ENCODE measurements at regions not wholly inside any gene's neighbourhood (a gene's known extent, or its start where the extent isn't known, plus 50 kb on each side); places are given as distances from the start of the nearest gene placed in this dataset.
A peak's percentile ranks its signal among the peaks of the same experiment; 100 is the strongest.

- Histone ChIP-seq H2AFZ (ENCODE audit: low read length) (no peak overlapping the region), H3K4me1 (ENCODE audit: insufficient read depth, low read length, poor library complexity, severe bottlenecking) (no peaks in the 10 kb centered on the region), H3K27ac (ENCODE audit: low read depth, low read length, poor library complexity, severe bottlenecking) (no peak overlapping the region), H4K20me1 (ENCODE audit: insufficient read depth, low read length) (no peaks in the 10 kb centered on the region), H3K4me3 (ENCODE audit: low read depth, low read length, poor library complexity, severe bottlenecking) (no peak overlapping the region), H3K79me2 (ENCODE audit: insufficient read depth, low read depth, low read length) (no peaks in the 10 kb centered on the region), H3K9me3 (ENCODE audit: low read length) (no peaks in the 10 kb centered on the region), H3K4me2 (ENCODE audit: low read length) (no peak overlapping the region), H3K36me3 (ENCODE audit: insufficient read depth, low read length) (no peaks in the 10 kb centered on the region), H3K9me2 (ENCODE audit: insufficient read depth, low read length) (no peaks in the 10 kb centered on the region)
- ChIA-PET CTCF (ENCODE audit: unreplicated experiment) (no interaction called here), POLR2A (no interaction called here)
- no peak for TF ChIP-seq EZH2phosphoT487 (IDR thresholded peaks at IDR 0.05; ENCODE audit: borderline replicate concordance, low read depth, low read length)
- TF ChIP-seq, protein P1, sequence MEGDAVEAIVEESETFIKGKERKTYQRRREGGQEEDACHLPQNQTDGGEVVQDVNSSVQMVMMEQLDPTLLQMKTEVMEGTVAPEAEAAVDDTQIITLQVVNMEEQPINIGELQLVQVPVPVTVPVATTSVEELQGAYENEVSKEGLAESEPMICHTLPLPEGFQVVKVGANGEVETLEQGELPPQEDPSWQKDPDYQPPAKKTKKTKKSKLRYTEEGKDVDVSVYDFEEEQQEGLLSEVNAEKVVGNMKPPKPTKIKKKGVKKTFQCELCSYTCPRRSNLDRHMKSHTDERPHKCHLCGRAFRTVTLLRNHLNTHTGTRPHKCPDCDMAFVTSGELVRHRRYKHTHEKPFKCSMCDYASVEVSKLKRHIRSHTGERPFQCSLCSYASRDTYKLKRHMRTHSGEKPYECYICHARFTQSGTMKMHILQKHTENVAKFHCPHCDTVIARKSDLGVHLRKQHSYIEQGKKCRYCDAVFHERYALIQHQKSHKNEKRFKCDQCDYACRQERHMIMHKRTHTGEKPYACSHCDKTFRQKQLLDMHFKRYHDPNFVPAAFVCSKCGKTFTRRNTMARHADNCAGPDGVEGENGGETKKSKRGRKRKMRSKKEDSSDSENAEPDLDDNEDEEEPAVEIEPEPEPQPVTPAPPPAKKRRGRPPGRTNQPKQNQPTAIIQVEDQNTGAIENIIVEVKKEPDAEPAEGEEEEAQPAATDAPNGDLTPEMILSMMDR (conservative IDR thresholded peaks at IDR 0.05; ENCODE audit: low read length): no peak
- no peak for DNase-seq (ENCODE audit: low spot score)
- no TSS peak for BruUV-seq (replicated peaks)
- intact Hi-C loops (cut with micrococcal nuclease; ENCODE audit: unreplicated experiment): no loop called here
These were observed 539.9 kb upstream of the SEL1L start for GRCh38 chr14:82073547-82073946.

- Histone ChIP-seq H4K20me1 (ENCODE audit: insufficient read depth, low read length) (no peaks in the 10 kb centered on the region), H3K9me3 (ENCODE audit: low read length) (no peaks in the 10 kb centered on the region), H3K4me1 (ENCODE audit: insufficient read depth, low read length, poor library complexity, severe bottlenecking) (no peaks in the 10 kb centered on the region), H3K36me3 (ENCODE audit: insufficient read depth, low read length) (no peaks in the 10 kb centered on the region), H3K9me2 (ENCODE audit: insufficient read depth, low read length) (no peaks in the 10 kb centered on the region), H2AFZ (ENCODE audit: low read length) (no peak overlapping the region), H3K79me2 (ENCODE audit: insufficient read depth, low read depth, low read length) (no peaks in the 10 kb centered on the region), H3K27ac (ENCODE audit: low read depth, low read length, poor library complexity, severe bottlenecking) (no peak overlapping the region), H3K4me3 (ENCODE audit: low read depth, low read length, poor library complexity, severe bottlenecking) (no peak overlapping the region), H3K4me2 (ENCODE audit: low read length) (no peak overlapping the region)
- intact Hi-C loops (cut with micrococcal nuclease; ENCODE audit: unreplicated experiment): no loop called here
- POLR2A ChIA-PET: no interaction called here
- CTCF ChIA-PET (ENCODE audit: unreplicated experiment): no interaction called here
- TF ChIP-seq, protein P1 (conservative IDR thresholded peaks at IDR 0.05; ENCODE audit: low read length): no peak
- TF ChIP-seq EZH2phosphoT487 (IDR thresholded peaks at IDR 0.05; ENCODE audit: borderline replicate concordance, low read depth, low read length): no peak
- BruUV-seq (replicated peaks): no TSS peak
- peak; percentile 31 for DNase-seq (ENCODE audit: low spot score)
These were observed 541.9 kb upstream of the SEL1L start for GRCh38 chr14:82075566-82075965.

GRCh38 chr14:82079553-82079952 is 545.9 kb upstream of the SEL1L start:
- Histone ChIP-seq H3K36me3 (ENCODE audit: insufficient read depth, low read length) (no peaks in the 10 kb centered on the region), H3K79me2 (ENCODE audit: insufficient read depth, low read depth, low read length) (no peaks in the 10 kb centered on the region), H3K9me2 (ENCODE audit: insufficient read depth, low read length) (no peaks in the 10 kb centered on the region), H2AFZ (ENCODE audit: low read length) (no peak overlapping the region), H3K4me2 (ENCODE audit: low read length) (no peak overlapping the region), H3K27ac (ENCODE audit: low read depth, low read length, poor library complexity, severe bottlenecking) (no peak overlapping the region), H3K9me3 (ENCODE audit: low read length) (no peaks in the 10 kb centered on the region), H3K4me1 (ENCODE audit: insufficient read depth, low read length, poor library complexity, severe bottlenecking) (no peaks in the 10 kb centered on the region), H3K4me3 (ENCODE audit: low read depth, low read length, poor library complexity, severe bottlenecking) (no peak overlapping the region), H4K20me1 (ENCODE audit: insufficient read depth, low read length) (no peaks in the 10 kb centered on the region)
- no peak for TF ChIP-seq EZH2phosphoT487 (IDR thresholded peaks at IDR 0.05; ENCODE audit: borderline replicate concordance, low read depth, low read length)
- TF ChIP-seq, protein P1 (conservative IDR thresholded peaks at IDR 0.05; ENCODE audit: low read length): no peak
- intact Hi-C loops (cut with micrococcal nuclease; ENCODE audit: unreplicated experiment): no loop called here
- ChIA-PET CTCF (ENCODE audit: unreplicated experiment) (no interaction called here), POLR2A (interaction anchor here (1.6 kb wide), 1 partner anchor 10 kb away, joined by 3 read pairs; no protein-coding TSS in a partner anchor)
- no peak for DNase-seq (ENCODE audit: low spot score)
- BruUV-seq (replicated peaks): no TSS peak

Measured in OCI-LY7 (cell line).